ENCODE measurements at regions not wholly inside any gene's neighbourhood (a gene's known extent, or its start where the extent isn't known, plus 50 kb on each side); places are given as distances from the start of the nearest gene placed in this dataset.

DNA sequence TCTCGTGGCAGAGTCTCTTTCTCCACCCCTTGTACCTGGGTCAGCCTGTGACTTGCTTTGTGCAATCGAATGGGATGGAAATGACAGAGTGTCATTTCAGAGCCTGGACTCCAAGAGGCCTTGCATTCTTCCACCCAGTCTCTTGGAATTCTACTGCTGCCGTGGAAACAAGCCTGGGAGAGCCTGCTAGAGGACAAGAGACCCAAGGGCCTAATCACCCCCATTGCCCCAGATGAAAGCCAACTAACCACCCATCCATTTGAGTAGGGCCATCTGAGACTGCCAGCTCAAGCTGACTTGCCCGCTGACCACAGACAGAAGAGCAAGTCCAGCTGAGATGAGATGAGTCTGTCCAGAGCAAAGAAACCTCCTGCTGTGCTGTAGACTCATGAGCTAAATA lies 201.6 kb downstream of the PTPRU start:
- H3K4me3 ChIP-seq (ENCODE audit: low read depth in 1 of 2, low read length in 1 of 2): no peak overlapping the region
- no peaks in the 10 kb centered on the region for H3K9me3 ChIP-seq
- TF ChIP-seq, protein P1, sequence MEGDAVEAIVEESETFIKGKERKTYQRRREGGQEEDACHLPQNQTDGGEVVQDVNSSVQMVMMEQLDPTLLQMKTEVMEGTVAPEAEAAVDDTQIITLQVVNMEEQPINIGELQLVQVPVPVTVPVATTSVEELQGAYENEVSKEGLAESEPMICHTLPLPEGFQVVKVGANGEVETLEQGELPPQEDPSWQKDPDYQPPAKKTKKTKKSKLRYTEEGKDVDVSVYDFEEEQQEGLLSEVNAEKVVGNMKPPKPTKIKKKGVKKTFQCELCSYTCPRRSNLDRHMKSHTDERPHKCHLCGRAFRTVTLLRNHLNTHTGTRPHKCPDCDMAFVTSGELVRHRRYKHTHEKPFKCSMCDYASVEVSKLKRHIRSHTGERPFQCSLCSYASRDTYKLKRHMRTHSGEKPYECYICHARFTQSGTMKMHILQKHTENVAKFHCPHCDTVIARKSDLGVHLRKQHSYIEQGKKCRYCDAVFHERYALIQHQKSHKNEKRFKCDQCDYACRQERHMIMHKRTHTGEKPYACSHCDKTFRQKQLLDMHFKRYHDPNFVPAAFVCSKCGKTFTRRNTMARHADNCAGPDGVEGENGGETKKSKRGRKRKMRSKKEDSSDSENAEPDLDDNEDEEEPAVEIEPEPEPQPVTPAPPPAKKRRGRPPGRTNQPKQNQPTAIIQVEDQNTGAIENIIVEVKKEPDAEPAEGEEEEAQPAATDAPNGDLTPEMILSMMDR (IDR thresholded peaks at IDR 0.05): no peak
- no peaks in the 10 kb centered on the region for H3K4me1 ChIP-seq (ENCODE audit: control insufficient read depth in 1 of 2, insufficient read depth in 1 of 2, low read depth in 1 of 2, low read length in 1 of 2)
- H3K27me3 ChIP-seq: peaks cover 25% of the 10 kb centered on the region
- no peak overlapping the region for H3K27ac ChIP-seq
- no peaks in the 10 kb centered on the region for H3K36me3 ChIP-seq

DNA sequence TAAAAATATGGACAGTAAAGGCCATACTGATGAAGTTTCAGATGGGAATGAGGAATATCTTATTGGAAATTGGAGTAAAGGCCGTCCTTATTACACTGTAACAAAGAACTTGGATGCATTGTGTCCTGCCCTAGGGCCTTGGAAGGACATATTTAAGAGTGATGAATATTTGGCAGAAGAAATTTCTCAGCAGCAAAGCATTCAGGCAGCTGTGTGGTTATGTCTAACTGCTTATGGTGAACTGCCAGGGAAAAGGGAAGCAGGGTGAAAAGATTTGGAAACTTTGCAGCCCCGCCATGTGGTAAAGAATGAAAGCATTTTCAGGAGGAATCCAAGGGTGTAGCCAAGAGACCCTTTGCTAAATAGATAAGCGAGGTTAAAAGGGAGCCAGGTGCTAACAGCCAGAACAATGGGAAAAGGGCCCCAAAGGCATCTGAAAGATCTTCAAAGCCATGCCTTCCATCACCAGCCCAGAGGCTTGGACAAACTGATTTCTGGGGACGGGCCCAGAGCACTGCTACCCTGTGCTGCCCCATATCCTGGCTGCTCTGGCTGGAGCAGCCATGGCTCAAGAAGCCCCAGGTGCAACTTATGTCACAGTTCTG lies 200.0 kb downstream of the PTPRU start:
- no peak overlapping the region for H3K27ac ChIP-seq
- peaks cover 15% of the 10 kb centered on the region for H3K27me3 ChIP-seq
- TF ChIP-seq, protein P1 (IDR thresholded peaks at IDR 0.05): no peak
- H3K4me1 ChIP-seq (ENCODE audit: control insufficient read depth in 1 of 2, insufficient read depth in 1 of 2, low read depth in 1 of 2, low read length in 1 of 2): no peaks in the 10 kb centered on the region
- H3K36me3 ChIP-seq: no peaks in the 10 kb centered on the region
- H3K9me3 ChIP-seq: no peaks in the 10 kb centered on the region
- H3K4me3 ChIP-seq (ENCODE audit: low read depth in 1 of 2, low read length in 1 of 2): no peak overlapping the region

DNA sequence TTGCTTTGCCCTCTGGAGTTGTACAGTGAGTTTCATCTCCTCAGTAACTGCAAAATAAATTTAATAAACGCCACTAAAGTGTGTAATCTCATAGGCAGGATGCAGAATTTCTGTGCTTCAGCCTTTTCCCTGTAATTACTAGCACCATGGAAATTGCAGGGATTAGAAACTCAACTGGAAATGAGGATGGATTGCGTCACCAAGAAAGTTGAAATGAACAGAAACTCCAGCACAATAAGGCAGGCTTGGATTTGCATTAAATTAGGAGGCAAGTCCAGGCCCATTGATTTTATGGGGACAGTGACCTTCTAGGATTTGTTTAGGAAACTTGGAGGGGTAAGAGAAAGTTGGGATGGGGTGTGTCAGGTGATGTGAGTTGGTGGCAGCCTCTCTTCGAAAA lies 197.5 kb downstream of the PTPRU start:
- TF ChIP-seq, protein P1 (IDR thresholded peaks at IDR 0.05): no peak
- no peak overlapping the region for H3K4me3 ChIP-seq (ENCODE audit: low read depth in 1 of 2, low read length in 1 of 2)
- H3K27ac ChIP-seq: no peak overlapping the region
- H3K27me3 ChIP-seq: peaks cover 4% of the 10 kb centered on the region
- H3K9me3 ChIP-seq: no peaks in the 10 kb centered on the region
- H3K4me1 ChIP-seq (ENCODE audit: control insufficient read depth in 1 of 2, insufficient read depth in 1 of 2, low read depth in 1 of 2, low read length in 1 of 2): no peaks in the 10 kb centered on the region
- no peaks in the 10 kb centered on the region for H3K36me3 ChIP-seq

DNA sequence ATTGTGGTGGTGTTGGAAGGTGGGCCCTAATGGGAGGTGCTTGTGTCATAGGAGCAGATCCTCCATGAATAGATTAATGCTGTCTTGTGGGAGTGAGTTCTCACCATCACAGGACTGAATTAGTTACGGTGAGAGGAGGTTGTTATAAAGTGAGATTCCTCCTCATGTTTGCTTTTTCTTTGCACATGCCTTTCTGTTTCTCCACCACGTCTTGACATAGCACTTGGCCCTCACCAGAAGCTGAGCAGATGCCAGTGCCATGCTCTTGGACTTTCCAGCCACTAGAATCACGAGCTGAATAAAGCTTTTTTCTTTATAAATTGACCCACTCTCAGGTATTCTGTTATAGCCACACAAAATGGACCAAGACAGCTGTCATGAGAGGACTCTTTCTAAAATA lies 194.8 kb downstream of the PTPRU start:
- Histone ChIP-seq H3K4me3 (ENCODE audit: low read depth in 1 of 2, low read length in 1 of 2) (no peak overlapping the region), H3K4me1 (ENCODE audit: control insufficient read depth in 1 of 2, insufficient read depth in 1 of 2, low read depth in 1 of 2, low read length in 1 of 2) (no peaks in the 10 kb centered on the region), H3K27ac (no peak overlapping the region), H3K36me3 (no peaks in the 10 kb centered on the region), H3K9me3 (no peaks in the 10 kb centered on the region), H3K27me3 (no peaks in the 10 kb centered on the region)
- TF ChIP-seq, protein P1 (IDR thresholded peaks at IDR 0.05): no peak

DNA sequence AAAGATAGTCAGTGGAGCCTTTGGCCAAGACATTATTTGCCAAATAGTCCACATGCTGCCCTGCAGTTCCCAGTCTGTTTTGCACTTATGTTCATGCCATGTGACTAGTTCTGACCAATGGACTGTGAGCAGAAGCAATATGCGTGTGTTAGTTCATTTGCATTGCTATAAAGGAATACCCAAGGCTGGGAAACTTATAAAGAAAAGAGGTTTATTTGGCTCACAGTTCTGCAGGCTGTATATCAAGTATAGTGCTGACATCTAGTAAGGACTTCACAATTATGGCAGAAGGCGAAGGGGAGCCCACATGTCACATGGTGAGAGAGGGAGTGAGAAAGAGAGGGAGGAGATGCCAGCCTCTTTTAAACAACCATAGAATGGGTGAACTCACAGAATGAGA lies 193.3 kb downstream of the PTPRU start:
- TF ChIP-seq, protein P1 (IDR thresholded peaks at IDR 0.05): no peak
- Histone ChIP-seq H3K4me1 (ENCODE audit: control insufficient read depth in 1 of 2, insufficient read depth in 1 of 2, low read depth in 1 of 2, low read length in 1 of 2) (no peaks in the 10 kb centered on the region), H3K27ac (no peak overlapping the region), H3K9me3 (no peaks in the 10 kb centered on the region), H3K27me3 (no peaks in the 10 kb centered on the region), H3K4me3 (ENCODE audit: low read depth in 1 of 2, low read length in 1 of 2) (no peak overlapping the region), H3K36me3 (no peaks in the 10 kb centered on the region)

DNA sequence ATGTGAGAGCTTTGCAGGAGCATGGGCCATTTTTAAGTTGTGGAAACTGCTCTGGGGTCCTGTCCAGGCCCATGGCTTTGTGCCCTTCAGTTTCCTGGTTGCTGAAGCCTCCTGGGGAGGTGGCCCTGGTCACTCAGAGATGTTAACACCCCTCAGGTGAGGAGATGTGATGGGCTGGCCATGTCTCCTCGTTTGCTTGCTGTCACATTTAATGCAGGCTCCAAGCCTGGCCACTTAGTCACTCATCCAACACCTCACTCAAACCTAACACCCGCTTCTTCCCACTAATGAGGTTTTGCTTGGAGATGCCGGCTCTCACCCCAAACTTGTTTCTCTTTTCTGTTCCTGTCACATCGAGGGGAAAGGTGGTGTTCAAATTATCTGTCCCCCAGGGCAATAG lies 192.7 kb downstream of the PTPRU start:
- Histone ChIP-seq H3K4me3 (ENCODE audit: low read depth in 1 of 2, low read length in 1 of 2) (no peak overlapping the region), H3K9me3 (no peaks in the 10 kb centered on the region), H3K27me3 (no peaks in the 10 kb centered on the region), H3K4me1 (ENCODE audit: control insufficient read depth in 1 of 2, insufficient read depth in 1 of 2, low read depth in 1 of 2, low read length in 1 of 2) (no peaks in the 10 kb centered on the region), H3K27ac (no peak overlapping the region), H3K36me3 (no peaks in the 10 kb centered on the region)
- TF ChIP-seq, protein P1 (IDR thresholded peaks at IDR 0.05): no peak
